ENCODE measurements at regions not wholly inside any gene's neighbourhood (a gene's known extent, or its start where the extent isn't known, plus 50 kb on each side); places are given as distances from the start of the nearest gene placed in this dataset.
"Not testable (repeated sequence)": the region's sequence is repeated elsewhere in the genome, so short reads cannot be mapped to it uniquely, and the experiment has no call there.

DNA sequence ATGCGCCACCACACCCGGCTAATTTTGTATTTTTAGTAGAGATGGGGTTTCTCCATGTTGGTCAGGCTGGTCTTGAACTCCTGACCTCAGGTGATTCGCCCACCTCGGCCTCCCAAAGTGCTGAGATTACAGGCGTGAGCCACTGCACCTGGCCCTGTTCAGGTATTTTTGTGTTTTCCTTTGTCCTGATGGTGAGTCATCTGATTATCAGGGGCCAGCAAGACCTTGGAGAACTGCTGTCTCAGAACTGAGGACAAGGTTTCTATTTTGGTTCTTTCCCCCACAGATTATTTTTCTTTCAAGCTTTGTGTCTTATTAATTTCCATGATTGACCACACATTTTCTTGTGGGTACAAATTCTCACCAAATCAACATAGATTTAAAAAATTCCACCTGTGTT, 374.4 kb upstream of the SGO1 start:
- not testable (repeated sequence) for H3K27me3 ChIP-seq (ENCODE audit: insufficient read depth, low read length); H3K4me1 ChIP-seq (ENCODE audit: insufficient read depth, low read length); H3K9ac ChIP-seq (ENCODE audit: low read depth, low read length); H3K4me3 ChIP-seq (ENCODE audit: low read length); H3K27ac ChIP-seq (ENCODE audit: low read length); H3K36me3 ChIP-seq (ENCODE audit: insufficient read depth, low read depth, low read length); H3K9me3 ChIP-seq (ENCODE audit: insufficient read depth, low read depth, low read length)

DNA sequence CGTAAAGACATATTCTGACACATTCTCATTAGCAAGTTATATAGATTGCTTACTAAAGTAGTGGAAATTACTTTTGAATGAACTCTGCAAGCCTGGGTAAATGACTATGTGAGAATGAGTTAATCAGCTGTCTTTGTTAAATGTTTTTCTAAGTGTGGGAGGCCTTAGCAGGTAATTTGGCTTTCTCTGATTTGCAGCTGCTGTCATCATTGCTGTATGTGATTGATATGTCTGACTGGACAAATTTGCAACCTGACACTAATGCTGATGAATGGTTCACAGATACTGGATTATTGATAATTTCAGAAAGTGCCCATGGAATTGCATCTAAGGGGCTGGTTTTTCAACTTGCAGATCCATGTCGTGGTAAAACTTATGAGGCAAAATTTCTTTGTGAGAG, 372.2 kb upstream of the SGO1 start:
- H3K4me3 ChIP-seq (ENCODE audit: low read length), result no peak overlapping the region
- no peaks in the 10 kb centered on the region for H3K36me3 ChIP-seq (ENCODE audit: insufficient read depth, low read depth, low read length)
- H3K27ac ChIP-seq (ENCODE audit: low read length), result no peak overlapping the region
- no peaks in the 10 kb centered on the region for H3K9me3 ChIP-seq (ENCODE audit: insufficient read depth, low read depth, low read length)
- H3K4me1 ChIP-seq (ENCODE audit: insufficient read depth, low read length), result no peaks in the 10 kb centered on the region
- no peak overlapping the region for H3K9ac ChIP-seq (ENCODE audit: low read depth, low read length)
- H3K27me3 ChIP-seq (ENCODE audit: insufficient read depth, low read length), result no peaks in the 10 kb centered on the region

- H3K27ac ChIP-seq (ENCODE audit: low read length), result no peak overlapping the region
- no peaks in the 10 kb centered on the region for H3K27me3 ChIP-seq (ENCODE audit: insufficient read depth, low read length)
- H3K4me1 ChIP-seq (ENCODE audit: insufficient read depth, low read length), result no peaks in the 10 kb centered on the region
- no peak overlapping the region for H3K9ac ChIP-seq (ENCODE audit: low read depth, low read length)
- H3K9me3 ChIP-seq (ENCODE audit: insufficient read depth, low read depth, low read length), result no peaks in the 10 kb centered on the region
- H3K36me3 ChIP-seq (ENCODE audit: insufficient read depth, low read depth, low read length), result no peaks in the 10 kb centered on the region
- H3K4me3 ChIP-seq (ENCODE audit: low read length), result no peak overlapping the region
These were observed 370.7 kb upstream of the SGO1 start for GRCh38 chr3:20556661-20557060.

- no peaks in the 10 kb centered on the region for H3K27me3 ChIP-seq (ENCODE audit: insufficient read depth, low read length)
- H3K4me3 ChIP-seq (ENCODE audit: low read length), result no peak overlapping the region
- H3K4me1 ChIP-seq (ENCODE audit: insufficient read depth, low read length), result no peaks in the 10 kb centered on the region
- H3K9me3 ChIP-seq (ENCODE audit: insufficient read depth, low read depth, low read length), result no peaks in the 10 kb centered on the region
- H3K9ac ChIP-seq (ENCODE audit: low read depth, low read length), result no peak overlapping the region
- H3K36me3 ChIP-seq (ENCODE audit: insufficient read depth, low read depth, low read length), result no peaks in the 10 kb centered on the region
- H3K27ac ChIP-seq (ENCODE audit: low read length), result no peak overlapping the region
These were observed 366.7 kb upstream of the SGO1 start for GRCh38 chr3:20552605-20553275.

- H3K27me3 ChIP-seq (ENCODE audit: insufficient read depth, low read length); H3K9ac ChIP-seq (ENCODE audit: low read depth, low read length); H3K36me3 ChIP-seq (ENCODE audit: insufficient read depth, low read depth, low read length); H3K4me1 ChIP-seq (ENCODE audit: insufficient read depth, low read length); H3K4me3 ChIP-seq (ENCODE audit: low read length); H3K27ac ChIP-seq (ENCODE audit: low read length); H3K9me3 ChIP-seq (ENCODE audit: insufficient read depth, low read depth, low read length): not testable (repeated sequence)
These were observed 361.6 kb upstream of the SGO1 start for GRCh38 chr3:20547361-20548269.

- no peaks in the 10 kb centered on the region for H3K36me3 ChIP-seq (ENCODE audit: insufficient read depth, low read depth, low read length)
- H3K27ac ChIP-seq (ENCODE audit: low read length), result no peak overlapping the region
- no peak overlapping the region for H3K4me3 ChIP-seq (ENCODE audit: low read length)
- H3K27me3 ChIP-seq (ENCODE audit: insufficient read depth, low read length), result no peaks in the 10 kb centered on the region
- no peaks in the 10 kb centered on the region for H3K9me3 ChIP-seq (ENCODE audit: insufficient read depth, low read depth, low read length)
- H3K4me1 ChIP-seq (ENCODE audit: insufficient read depth, low read length), result no peaks in the 10 kb centered on the region
- H3K9ac ChIP-seq (ENCODE audit: low read depth, low read length), result no peak overlapping the region
These were observed 360.6 kb upstream of the SGO1 start for GRCh38 chr3:20546636-20547035.

DNA sequence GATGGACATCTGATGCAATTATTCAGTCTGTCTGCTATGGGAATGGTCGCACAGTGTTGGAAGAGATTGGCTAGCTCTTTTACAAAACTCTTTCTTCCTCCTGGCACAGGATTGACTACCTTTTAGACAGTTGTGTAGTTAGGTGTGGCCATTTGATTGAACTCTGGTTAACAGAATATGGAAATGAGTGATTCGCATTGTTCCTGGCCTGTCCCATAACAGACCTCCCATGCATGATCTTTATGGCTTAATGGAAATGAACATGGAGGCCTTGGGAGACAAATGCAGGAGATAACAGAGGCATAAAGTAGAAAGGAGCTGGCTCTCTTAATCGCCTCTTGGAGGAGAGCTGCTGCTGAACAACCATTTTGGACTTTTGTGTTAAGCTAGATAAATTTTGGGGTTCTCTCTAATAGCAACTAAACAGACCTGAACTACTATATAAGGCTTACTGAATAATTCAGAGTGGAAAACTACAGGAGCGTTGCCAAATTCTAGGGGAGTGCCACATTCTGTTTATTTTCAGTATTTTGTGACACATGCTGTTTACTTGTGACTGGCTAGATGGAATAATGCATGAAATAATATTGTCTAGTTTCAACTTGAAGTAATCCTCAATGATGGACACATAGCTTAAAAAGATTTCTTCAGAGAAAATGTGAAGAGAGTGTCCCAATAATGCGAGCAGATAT, 357.7 kb upstream of the SGO1 start:
- Histone ChIP-seq H3K4me3 (ENCODE audit: low read length) (no peak overlapping the region), H3K4me1 (ENCODE audit: insufficient read depth, low read length) (no peaks in the 10 kb centered on the region), H3K27ac (ENCODE audit: low read length) (no peak overlapping the region), H3K36me3 (ENCODE audit: insufficient read depth, low read depth, low read length) (no peaks in the 10 kb centered on the region), H3K9ac (ENCODE audit: low read depth, low read length) (no peak overlapping the region), H3K27me3 (ENCODE audit: insufficient read depth, low read length) (no peaks in the 10 kb centered on the region), H3K9me3 (ENCODE audit: insufficient read depth, low read depth, low read length) (no peaks in the 10 kb centered on the region)

GRCh38 chr3:20540066-20540465, 354.1 kb upstream of the SGO1 start:
- Histone ChIP-seq H3K4me1 (ENCODE audit: insufficient read depth, low read length) (no peaks in the 10 kb centered on the region), H3K4me3 (ENCODE audit: low read length) (no peak overlapping the region), H3K27me3 (ENCODE audit: insufficient read depth, low read length) (no peaks in the 10 kb centered on the region), H3K9ac (ENCODE audit: low read depth, low read length) (no peak overlapping the region), H3K27ac (ENCODE audit: low read length) (no peak overlapping the region), H3K36me3 (ENCODE audit: insufficient read depth, low read depth, low read length) (no peaks in the 10 kb centered on the region), H3K9me3 (ENCODE audit: insufficient read depth, low read depth, low read length) (no peaks in the 10 kb centered on the region)

DNA sequence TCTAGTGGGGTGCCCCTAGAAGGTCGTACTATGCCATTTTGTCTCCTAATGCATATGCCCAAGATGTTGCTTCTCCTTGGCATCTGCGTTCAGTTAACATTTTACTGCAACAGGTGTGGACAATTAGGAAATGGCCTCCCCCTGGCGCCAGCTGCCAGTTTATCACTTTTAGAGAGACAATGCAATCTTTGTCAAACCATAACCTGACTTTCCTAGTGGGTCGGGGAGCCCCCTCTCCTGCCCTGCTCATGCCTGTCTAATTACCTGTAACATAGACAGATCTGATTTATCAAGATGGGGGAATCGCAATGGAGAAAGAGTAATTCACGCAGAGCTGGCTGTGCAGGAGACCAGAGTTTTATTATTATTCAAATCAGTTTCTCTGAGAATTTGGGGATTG, 353.7 kb upstream of the SGO1 start:
- Histone ChIP-seq H3K4me3 (ENCODE audit: low read length) (no peak overlapping the region), H3K27me3 (ENCODE audit: insufficient read depth, low read length) (no peaks in the 10 kb centered on the region), H3K4me1 (ENCODE audit: insufficient read depth, low read length) (no peaks in the 10 kb centered on the region), H3K9ac (ENCODE audit: low read depth, low read length) (no peak overlapping the region), H3K27ac (ENCODE audit: low read length) (no peak overlapping the region), H3K9me3 (ENCODE audit: insufficient read depth, low read depth, low read length) (no peaks in the 10 kb centered on the region), H3K36me3 (ENCODE audit: insufficient read depth, low read depth, low read length) (no peaks in the 10 kb centered on the region)

DNA sequence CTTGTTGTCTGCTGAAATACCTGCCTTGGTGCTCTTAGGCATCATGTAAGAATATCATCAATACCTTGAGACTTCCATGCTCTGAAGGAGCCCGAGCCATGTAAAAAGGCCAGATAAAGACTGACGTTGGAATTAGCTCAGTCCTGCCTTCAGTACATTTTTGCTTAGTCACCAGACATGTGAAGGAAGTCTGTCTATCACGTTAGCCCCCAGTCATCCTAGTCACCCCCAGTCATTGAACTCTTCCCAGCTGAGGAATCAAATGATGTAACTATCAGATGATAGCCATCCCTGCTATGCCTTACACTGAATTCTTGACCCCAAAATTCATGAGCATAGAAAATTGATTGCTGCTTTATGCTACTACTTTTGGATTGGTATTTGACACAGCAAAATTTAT, 351.2 kb upstream of the SGO1 start:
- H3K27ac ChIP-seq (ENCODE audit: low read length), result no peak overlapping the region
- no peaks in the 10 kb centered on the region for H3K36me3 ChIP-seq (ENCODE audit: insufficient read depth, low read depth, low read length)
- H3K9me3 ChIP-seq (ENCODE audit: insufficient read depth, low read depth, low read length), result no peaks in the 10 kb centered on the region
- H3K4me1 ChIP-seq (ENCODE audit: insufficient read depth, low read length), result no peaks in the 10 kb centered on the region
- no peaks in the 10 kb centered on the region for H3K27me3 ChIP-seq (ENCODE audit: insufficient read depth, low read length)
- no peak overlapping the region for H3K4me3 ChIP-seq (ENCODE audit: low read length)
- H3K9ac ChIP-seq (ENCODE audit: low read depth, low read length), result no peak overlapping the region

GRCh38 chr3:20529911-20530310, 343.9 kb upstream of the SGO1 start:
- Histone ChIP-seq H3K27ac (ENCODE audit: low read length) (no peak overlapping the region), H3K9ac (ENCODE audit: low read depth, low read length) (no peak overlapping the region), H3K36me3 (ENCODE audit: insufficient read depth, low read depth, low read length) (no peaks in the 10 kb centered on the region), H3K27me3 (ENCODE audit: insufficient read depth, low read length) (no peaks in the 10 kb centered on the region), H3K4me1 (ENCODE audit: insufficient read depth, low read length) (no peaks in the 10 kb centered on the region), H3K4me3 (ENCODE audit: low read length) (no peak overlapping the region), H3K9me3 (ENCODE audit: insufficient read depth, low read depth, low read length) (no peaks in the 10 kb centered on the region)

Data from iPS-20b (cell line).